ENCODE measurements at regions not wholly inside any gene's neighbourhood (a gene's known extent, or its start where the extent isn't known, plus 50 kb on each side); places are given as distances from the start of the nearest gene placed in this dataset.
"Not testable (repeated sequence)": the region's sequence is repeated elsewhere in the genome, so short reads cannot be mapped to it uniquely, and the experiment has no call there.

DNA sequence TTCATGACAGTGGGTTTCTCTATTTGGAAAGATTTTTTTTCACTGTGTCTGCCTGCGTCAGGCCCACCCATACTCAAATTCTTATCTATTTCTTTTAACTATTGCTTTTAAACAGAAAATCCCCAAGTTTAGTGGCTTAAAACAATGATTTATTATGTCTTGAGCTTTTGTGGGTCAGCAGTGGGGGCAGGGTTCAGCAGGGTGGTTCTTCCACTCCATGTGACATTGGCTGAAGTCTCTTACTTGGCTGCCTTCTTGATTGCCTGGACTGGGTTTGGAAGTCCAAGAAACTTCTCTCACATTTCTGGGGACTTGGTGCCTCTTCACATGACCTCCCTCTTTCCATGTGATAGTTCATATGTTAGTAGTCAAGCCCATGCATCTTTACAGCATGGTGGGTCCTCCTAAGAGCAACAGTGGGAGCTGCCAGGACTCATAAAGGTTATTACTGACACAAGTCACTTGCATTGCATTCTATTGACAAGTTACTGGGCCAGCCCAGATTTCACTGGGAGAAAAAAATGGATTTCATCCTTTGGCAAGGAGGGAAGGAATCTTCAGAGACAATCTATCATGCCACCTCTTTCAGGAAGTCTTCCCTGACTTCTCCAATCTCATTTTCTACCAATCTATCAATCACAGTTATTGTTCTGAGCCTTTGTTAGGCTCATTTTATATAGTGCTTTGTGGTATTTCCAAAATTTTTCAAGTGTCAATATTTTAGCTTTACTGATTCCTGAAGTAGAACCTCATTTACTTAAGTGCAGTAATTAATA, 436.1 kb downstream of the XYLT1 start:
- no peak for ATAC-seq
- Histone ChIP-seq H3K4me1 (no peaks in the 10 kb centered on the region), H3K36me3 (replicated peaks in 1 of 2; ENCODE audit: insufficient read depth in 1 of 2, low read depth in 2 of 2) (no peaks in the 10 kb centered on the region), H3K27ac (no peak overlapping the region), H3K27me3 (no peaks in the 10 kb centered on the region), H3K9me3 (peaks cover 0 to 7% (median 0%) of the 10 kb centered on the region in 3 donors), H3K4me3 (no peak overlapping the region)
- WGBS, 2 donors: 68 to 74% methylated on average over 1 of the region's 1 CpG
- intact Hi-C loops (cut with DNase I): no loop called here
- TF ChIP-seq POLR2A (IDR thresholded peaks at IDR 0.05): no peak
- TF ChIP-seq CTCF (IDR thresholded peaks at IDR 0.05): no peak
- DNase-seq: no peak

DNA sequence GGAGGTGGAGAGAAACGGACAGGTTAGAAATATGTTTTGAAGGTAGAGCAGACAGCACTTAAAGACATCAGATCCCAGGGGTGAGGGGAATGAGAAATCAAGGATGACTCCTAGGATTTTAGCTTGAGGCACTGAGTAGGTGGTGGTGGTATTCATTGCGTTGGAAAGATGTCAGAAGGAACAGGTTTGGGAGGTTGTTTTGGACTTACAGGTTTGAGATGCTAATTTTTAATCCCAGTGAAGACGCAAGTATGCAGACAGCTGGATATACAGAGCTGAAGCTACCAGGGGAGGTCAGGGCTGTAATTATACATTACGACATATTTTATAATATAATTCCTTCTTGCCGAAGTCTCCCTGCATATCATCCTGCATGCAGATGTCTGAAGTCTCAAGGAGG, 433.3 kb downstream of the XYLT1 start:
- TF ChIP-seq POLR2A (IDR thresholded peaks at IDR 0.05): no peak
- no peak for TF ChIP-seq CTCF (IDR thresholded peaks at IDR 0.05)
- Histone ChIP-seq H3K27me3 (no peaks in the 10 kb centered on the region), H3K27ac (no peak overlapping the region), H3K4me1 (no peaks in the 10 kb centered on the region), H3K36me3 (replicated peaks in 1 of 2; ENCODE audit: insufficient read depth in 1 of 2, low read depth in 2 of 2) (no peaks in the 10 kb centered on the region), H3K9me3 (peaks cover 0 to 7% (median 0%) of the 10 kb centered on the region in 3 donors), H3K4me3 (no peak overlapping the region)
- ATAC-seq: no peak
- intact Hi-C loops (cut with DNase I): no loop called here
- WGBS, 2 donors: 47 to 53% methylated on average over 5 of the region's 5 CpGs
- DNase-seq: no peak

DNA sequence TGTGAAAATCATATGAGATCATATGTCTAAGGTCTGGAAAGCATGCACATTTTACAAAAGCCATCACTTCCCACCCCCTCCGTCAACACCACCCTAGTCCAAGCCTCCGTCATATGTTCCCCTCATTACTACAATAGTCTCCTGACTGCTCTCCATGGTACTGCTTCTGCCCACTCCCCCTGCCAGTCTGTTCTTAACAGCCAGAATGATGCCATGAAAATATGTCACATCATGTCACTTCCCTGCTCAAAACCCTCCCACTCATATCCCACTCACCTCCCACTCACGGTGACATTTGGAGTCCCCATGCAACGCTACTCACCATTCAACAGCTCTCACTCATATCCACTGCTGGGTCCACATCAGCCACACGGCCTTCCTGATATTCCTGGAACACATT, 432.3 kb downstream of the XYLT1 start:
- no peaks in the 10 kb centered on the region for H3K4me1 ChIP-seq
- no peaks in the 10 kb centered on the region for H3K27me3 ChIP-seq
- no peak for ATAC-seq
- intact Hi-C loops (cut with DNase I): no loop called here
- H3K9me3 ChIP-seq: peaks cover 0 to 7% (median 0%) of the 10 kb centered on the region in 3 donors
- TF ChIP-seq POLR2A (IDR thresholded peaks at IDR 0.05) (no peak), CTCF (IDR thresholded peaks at IDR 0.05) (no peak)
- no peak overlapping the region for H3K4me3 ChIP-seq
- WGBS, 2 donors: 54 to 57% methylated on average over 5 of the region's 5 CpGs
- no peak overlapping the region for H3K27ac ChIP-seq
- DNase-seq: no peak
- H3K36me3 ChIP-seq (replicated peaks in 1 of 2; ENCODE audit: insufficient read depth in 1 of 2, low read depth in 2 of 2): no peaks in the 10 kb centered on the region

GRCh38 chr16:17049109-17049508, 421.7 kb downstream of the XYLT1 start:
- ATAC-seq; H3K9me3 ChIP-seq; DNase-seq; H3K27ac ChIP-seq; H3K4me3 ChIP-seq; H3K36me3 ChIP-seq (replicated peaks in 1 of 2; ENCODE audit: insufficient read depth in 1 of 2, low read depth in 2 of 2); H3K27me3 ChIP-seq; intact Hi-C loops (cut with DNase I); H3K4me1 ChIP-seq: not testable (repeated sequence)
- WGBS, 2 donors: 64% methylated on average over 2 of the region's 2 CpGs

- DNase-seq: no peak
- H3K27ac ChIP-seq: no peak overlapping the region
- no peaks in the 10 kb centered on the region for H3K27me3 ChIP-seq
- TF ChIP-seq CTCF (IDR thresholded peaks at IDR 0.05): no peak
- no peak for TF ChIP-seq POLR2A (IDR thresholded peaks at IDR 0.05)
- intact Hi-C loops (cut with DNase I): no loop called here
- H3K4me1 ChIP-seq: no peaks in the 10 kb centered on the region
- H3K9me3 ChIP-seq: no peaks in the 10 kb centered on the region
- no peak for ATAC-seq
- H3K36me3 ChIP-seq (replicated peaks in 1 of 2; ENCODE audit: insufficient read depth in 1 of 2, low read depth in 2 of 2): no peaks in the 10 kb centered on the region
- no peak overlapping the region for H3K4me3 ChIP-seq
- WGBS, 2 donors: 68 to 72% methylated on average over 1 of the region's 1 CpG
These were observed 420.3 kb downstream of the XYLT1 start for GRCh38 chr16:17050468-17050867.

Measured in body of pancreas (tissue), 4 donors.